Activated CD8-positive, alpha-beta memory T cell treated with anti-CD3 and anti-CD28 coated beads for 48 hours (primary cell): ENCODE measurements at regions not wholly inside any gene's neighbourhood (a gene's known extent, or its start where the extent isn't known, plus 50 kb on each side); places are given as distances from the start of the nearest gene placed in this dataset.

Experiments used
- DNase-seq, 3 experiments: peaks; one replicate each; pipeline ENCODE4 v3.0.0-alpha.2; 2020; ENCODE audit warnings: low read depth in 2 of 3, low spot score in 2 of 3

- no peak for DNase-seq
Measured at GRCh38 chr20:50273601-50274491, 83.2 kb downstream of the CEBPB start.

DNA sequence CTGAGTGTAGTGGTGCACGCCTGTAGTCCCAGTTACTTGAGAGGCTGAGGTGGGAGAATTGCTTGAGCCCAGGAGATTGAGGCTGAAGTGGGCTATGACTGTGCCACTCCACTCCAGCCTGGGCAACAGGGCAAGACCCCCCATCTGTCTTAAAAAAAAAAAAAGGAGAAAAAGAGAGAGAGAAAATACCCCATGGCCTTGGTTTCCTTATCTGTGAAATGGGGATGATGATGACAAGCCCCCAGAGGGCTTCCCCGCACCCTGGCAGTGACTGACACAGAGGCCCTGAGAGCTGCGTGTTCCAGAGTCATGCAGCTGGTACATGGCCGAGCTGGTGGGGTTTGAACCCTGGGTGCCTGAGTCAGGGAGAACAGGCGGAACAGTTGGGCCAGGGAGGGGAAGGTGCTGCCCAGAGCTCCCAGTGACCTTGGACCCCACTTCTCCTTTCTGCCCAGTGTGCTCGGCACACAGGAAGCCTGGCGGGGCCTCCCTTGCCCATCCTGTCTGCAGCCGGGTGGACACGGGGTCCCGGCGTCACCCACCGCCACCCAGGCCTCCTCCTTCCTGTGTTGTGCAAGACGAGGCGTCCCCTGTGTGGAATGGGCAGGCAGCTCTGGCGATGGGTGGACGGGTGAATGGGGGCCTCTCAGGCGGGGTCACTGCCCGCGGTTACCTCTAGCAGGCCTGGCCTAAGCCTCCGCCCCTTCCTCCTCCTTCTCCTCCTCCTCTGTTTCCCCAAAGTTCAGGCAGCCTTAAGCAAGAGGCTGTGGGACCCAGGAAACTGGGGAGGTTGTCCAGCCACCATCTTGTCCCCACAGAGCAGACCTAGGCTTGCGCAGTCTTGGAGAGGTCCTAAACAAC lies 84.2 kb downstream of the CEBPB start:
- DNase-seq: no peak

- DNase-seq: no peak
Measured at GRCh38 chr20:50276119-50277063, 85.8 kb downstream of the CEBPB start.

- DNase-seq: no peak
Measured at GRCh38 chr20:50277064-50277415, 86.4 kb downstream of the CEBPB start.

DNA sequence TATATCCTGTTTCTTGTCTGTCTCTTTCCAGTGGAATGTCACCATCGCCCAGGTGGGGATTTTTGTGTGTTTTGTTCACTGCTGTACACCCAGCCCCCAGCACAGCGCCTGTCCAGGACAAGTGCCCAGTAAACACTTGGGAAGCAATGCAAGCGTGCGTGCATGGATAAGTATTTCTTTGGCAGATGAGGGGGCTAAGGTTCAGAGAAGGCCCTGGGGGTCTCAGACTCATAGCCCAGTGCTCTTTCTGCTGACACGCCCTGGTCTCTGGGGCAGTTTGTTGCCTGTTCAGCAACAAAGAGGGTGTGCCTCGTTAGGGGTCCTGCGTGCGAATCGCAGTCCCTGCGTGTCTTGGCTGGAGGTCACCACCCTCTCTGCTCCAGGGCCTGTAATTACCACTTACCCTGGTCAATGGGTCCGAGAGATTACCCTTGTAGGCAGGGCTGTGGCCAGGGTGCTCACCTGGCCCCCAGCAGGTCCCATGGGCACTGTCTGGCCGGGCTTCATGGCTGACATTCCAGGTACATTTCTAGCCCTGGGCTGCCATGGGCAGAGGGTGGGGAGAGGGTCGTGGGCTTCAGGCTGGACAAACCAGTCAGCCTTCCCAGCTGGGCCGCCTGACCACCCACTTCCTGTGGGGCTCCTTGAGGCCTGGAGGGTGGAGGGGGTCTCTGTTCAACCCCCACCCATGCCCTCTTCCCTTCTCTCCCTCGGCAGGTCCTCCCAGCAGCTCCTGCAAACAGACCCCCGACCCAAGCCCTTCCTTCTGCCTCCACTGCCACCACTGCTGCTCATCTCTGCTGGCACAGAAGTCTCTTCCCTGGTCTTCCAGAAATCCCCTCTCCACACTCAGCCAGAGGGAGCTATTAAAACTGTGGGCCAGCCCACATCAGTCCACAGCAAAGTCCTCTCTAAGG lies 87.1 kb downstream of the CEBPB start:
- DNase-seq: no peak

GRCh38 chr20:50278377-50278683 lies 87.7 kb downstream of the CEBPB start:
- no peak for DNase-seq

- no peak for DNase-seq
Measured at GRCh38 chr20:50278684-50279531, 88.3 kb downstream of the CEBPB start.

DNA sequence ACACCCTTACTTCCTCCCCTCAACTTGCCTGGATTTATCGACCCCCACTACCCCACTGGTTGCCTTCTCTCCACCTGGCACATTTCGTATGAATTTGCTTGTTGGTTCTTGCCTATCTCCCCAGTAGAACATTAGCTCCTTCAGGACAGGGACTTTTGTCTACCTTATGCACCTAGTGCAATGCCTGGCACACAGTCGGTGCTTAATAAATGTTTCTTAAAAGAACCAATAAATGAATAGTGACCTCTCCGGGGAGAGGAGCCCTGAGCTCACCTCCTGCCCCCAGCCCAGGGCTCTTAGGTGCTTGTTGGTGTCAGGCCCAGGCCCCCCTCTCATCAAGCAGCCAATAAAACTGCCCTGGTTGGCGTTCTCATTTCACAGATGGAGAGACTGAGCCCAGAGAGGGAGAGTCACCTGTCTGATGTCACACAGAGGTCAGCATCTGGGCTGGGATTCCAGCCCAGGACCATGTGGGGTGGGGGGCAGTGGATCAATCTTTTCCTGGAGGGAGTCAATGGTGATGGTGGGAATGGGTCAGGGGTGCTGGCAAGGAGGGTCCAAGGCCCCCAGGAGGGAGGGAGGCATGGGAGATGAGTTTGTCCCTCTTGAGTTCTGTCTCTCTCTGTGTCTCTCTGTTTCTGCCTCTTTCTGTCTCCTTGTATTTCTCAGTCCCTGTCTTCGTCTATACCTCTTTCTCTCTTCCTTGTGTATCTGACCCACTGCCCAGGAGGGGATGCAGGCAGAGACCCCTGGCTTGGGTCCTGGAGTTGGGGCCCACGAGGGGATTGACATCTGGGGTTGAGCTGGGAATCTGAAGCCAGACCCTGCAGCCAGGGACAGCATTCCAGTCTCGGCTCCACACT lies 89.6 kb downstream of the CEBPB start:
- DNase-seq: no peak

DNA sequence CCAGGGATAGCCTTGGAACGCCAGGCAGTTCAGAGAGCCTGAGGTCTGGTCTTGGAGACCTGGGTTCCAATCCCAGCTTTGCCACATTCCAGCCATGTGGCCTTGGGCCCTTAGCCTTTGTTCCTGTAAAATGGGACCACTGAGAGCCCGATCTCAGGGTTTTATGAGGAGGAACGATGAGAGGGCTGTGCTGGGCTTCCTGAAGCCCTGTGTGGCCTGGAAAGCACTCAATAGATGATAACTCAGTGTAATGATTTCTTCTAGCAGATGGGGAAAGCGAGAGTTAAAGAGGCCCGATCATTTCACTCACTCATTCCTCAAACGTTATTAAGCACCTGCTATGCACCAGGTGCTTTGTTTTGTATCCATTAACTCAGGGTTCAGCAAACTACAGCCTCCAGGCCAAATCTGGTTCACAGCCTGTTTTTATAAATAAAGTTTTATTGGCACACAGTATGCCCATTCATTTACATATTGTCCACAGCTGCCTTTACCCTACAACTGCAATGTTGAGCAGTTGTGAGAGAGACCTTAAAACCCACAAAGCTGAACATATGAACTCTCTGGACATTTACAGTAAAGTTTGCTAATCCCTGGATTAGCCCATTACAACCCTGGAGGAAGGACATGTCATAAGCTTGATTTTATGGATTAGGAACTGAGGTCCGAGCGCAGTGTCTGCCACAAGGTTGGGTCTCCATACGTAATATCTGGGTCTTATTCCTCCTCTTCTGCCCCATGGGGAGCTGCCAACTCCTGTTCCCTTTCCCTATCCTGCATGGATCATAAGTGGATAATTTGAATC lies 90.4 kb downstream of the CEBPB start:
- DNase-seq: no peak

- no peak for DNase-seq
Measured at GRCh38 chr20:50281831-50282591, 91.4 kb downstream of the CEBPB start.

GRCh38 chr20:50282592-50283241 lies 92.1 kb downstream of the CEBPB start:
- DNase-seq: no peak

- no peak for DNase-seq
Measured at GRCh38 chr20:50283370-50283769, 92.7 kb downstream of the CEBPB start.

DNA sequence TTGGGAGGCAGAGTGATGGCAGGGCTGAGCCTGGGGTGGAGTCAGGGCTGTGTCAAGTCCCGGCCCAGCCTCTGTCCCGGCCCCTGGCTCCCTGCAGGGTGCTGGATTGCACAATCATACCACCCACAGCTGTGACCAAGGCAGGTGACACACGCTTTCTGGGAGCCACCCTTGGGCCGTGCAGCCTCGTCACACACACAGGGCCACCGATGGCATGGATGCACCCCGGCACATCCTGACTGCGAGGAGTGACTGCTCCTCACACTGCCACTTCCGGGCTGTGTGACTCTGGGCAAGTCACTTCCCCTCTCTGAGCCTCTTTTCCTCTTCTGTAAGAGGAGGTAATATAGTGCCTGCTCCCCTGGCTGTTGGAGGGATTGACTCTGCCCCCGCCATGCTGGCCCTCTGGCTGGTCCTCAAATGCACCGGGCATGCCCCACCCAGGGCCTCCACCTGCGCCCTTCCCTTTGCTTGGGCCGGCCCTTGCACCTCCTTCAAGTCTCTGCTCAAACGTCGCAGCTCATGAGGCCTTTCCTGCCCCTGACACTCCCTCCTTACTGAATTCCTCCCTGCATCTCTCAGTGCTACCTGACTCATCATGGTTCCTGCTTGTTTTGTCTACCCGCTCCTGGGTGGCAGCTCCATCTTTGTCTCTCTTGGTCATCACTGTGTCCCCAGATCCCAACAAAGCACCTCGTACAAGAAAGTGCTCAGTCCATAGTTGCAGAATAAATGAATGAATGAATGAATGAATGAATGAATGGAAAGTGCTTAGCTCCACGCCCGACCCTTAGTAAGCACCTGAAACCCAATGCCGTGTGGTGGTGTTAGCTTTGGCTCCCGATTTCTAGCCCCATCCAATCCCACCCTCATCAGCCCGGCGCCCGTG lies 93.5 kb downstream of the CEBPB start:
- DNase-seq: no peak

- DNase-seq: no peak
Measured at GRCh38 chr20:50284811-50285375, 94.3 kb downstream of the CEBPB start.
